HG02885 (cell line): ENCODE measurements at regions not wholly inside any gene's neighbourhood (a gene's known extent, or its start where the extent isn't known, plus 50 kb on each side); places are given as distances from the start of the nearest gene placed in this dataset.
"Not testable (repeated sequence)": the region's sequence is repeated elsewhere in the genome, so short reads cannot be mapped to it uniquely, and the experiment has no call there.

Source experiments
- ATAC-seq: cut with Tn5 transposase; IDR thresholded peaks from one replicate; pipeline ENCODE4 v1.9.1; 2021; ENCODE audit warnings: mild to moderate bottlenecking; ENCODE audit not compliant: unreplicated experiment, poor library complexity

GRCh38 chr16:21530729-21531383, 68.5 kb upstream of the METTL9 start:
- ATAC-seq = not testable (repeated sequence)

- ATAC-seq = not testable (repeated sequence)
Measured at GRCh38 chr16:21532996-21533395, 66.4 kb upstream of the METTL9 start.

- not testable (repeated sequence) for ATAC-seq
Measured at GRCh38 chr16:21533474-21533873, 65.9 kb upstream of the METTL9 start.

GRCh38 chr16:21534561-21534960, 64.8 kb upstream of the METTL9 start:
- ATAC-seq = not testable (repeated sequence)

GRCh38 chr16:21535201-21535600, 64.2 kb upstream of the METTL9 start:
- ATAC-seq = not testable (repeated sequence)

GRCh38 chr16:21536740-21537139, 62.6 kb upstream of the METTL9 start:
- not testable (repeated sequence) for ATAC-seq

- not testable (repeated sequence) for ATAC-seq
Measured at GRCh38 chr16:21537598-21537997, 61.8 kb upstream of the METTL9 start.

GRCh38 chr16:21539107-21539618, 60.2 kb upstream of the METTL9 start:
- not testable (repeated sequence) for ATAC-seq

GRCh38 chr16:21540770-21541433, 58.5 kb upstream of the METTL9 start:
- peak; percentile 77 for ATAC-seq

- ATAC-seq = not testable (repeated sequence)
Measured at GRCh38 chr16:21541611-21542051, 57.7 kb upstream of the METTL9 start.

- ATAC-seq = not testable (repeated sequence)
Measured at GRCh38 chr16:21542075-21542474, 57.3 kb upstream of the METTL9 start.

GRCh38 chr16:21542491-21543124, 56.8 kb upstream of the METTL9 start:
- ATAC-seq = not testable (repeated sequence)

GRCh38 chr16:21543151-21543836, 56.1 kb upstream of the METTL9 start:
- not testable (repeated sequence) for ATAC-seq

- ATAC-seq = not testable (repeated sequence)
Measured at GRCh38 chr16:21545664-21546326, 53.6 kb upstream of the METTL9 start.

GRCh38 chr16:21549396-21549795, 50.0 kb upstream of the METTL9 start:
- ATAC-seq = not testable (repeated sequence)
